ENCODE measurements at regions not wholly inside any gene's neighbourhood (a gene's known extent, or its start where the extent isn't known, plus 50 kb on each side); places are given as distances from the start of the nearest gene placed in this dataset.

- TF ChIP-seq ZNF692 (tag by site-specific recombination; IDR thresholded peaks at IDR 0.05) (peak; percentile 72), ZNF132 (tag by site-specific recombination; IDR thresholded peaks at IDR 0.05; ENCODE audit: borderline replicate concordance) (no peak), ZNF501 (tag by site-specific recombination; IDR thresholded peaks at IDR 0.05) (peak; percentile 81), ZNF398 (tag by site-specific recombination; IDR thresholded peaks at IDR 0.05) (peak; percentile 99), ZNF660 (tag by site-specific recombination; IDR thresholded peaks at IDR 0.05) (0 out of 2 replicates have a peak, but pooled peaks have one; percentile 17), ZNF248 (tag by site-specific recombination; IDR thresholded peaks at IDR 0.05) (no peak), EGR2 (tag by site-specific recombination; IDR thresholded peaks at IDR 0.05; ENCODE audit: low read depth) (peak; percentile 48), GLIS2 (tag by site-specific recombination; IDR thresholded peaks at IDR 0.05) (peak; percentile 58), ZNF112 (tag by site-specific recombination; IDR thresholded peaks at IDR 0.05) (no peak), ZNF2 (tag by site-specific recombination; IDR thresholded peaks at IDR 0.05) (peak; percentile 71), ZNF585B (tag by site-specific recombination; IDR thresholded peaks at IDR 0.05) (no peak), ZBTB1 (tag by site-specific recombination; IDR thresholded peaks at IDR 0.05) (no peak), ZNF510 (tag by site-specific recombination; IDR thresholded peaks at IDR 0.05; ENCODE audit: insufficient replicate concordance) (no peak), REST (tag by site-specific recombination; IDR thresholded peaks at IDR 0.05) (no peak), KLF9 (tag by site-specific recombination; IDR thresholded peaks at IDR 0.05; ENCODE audit: low read depth) (peak; percentile 41; the same call in 1 of the 2 replicates), ZBTB11 (tag by site-specific recombination; conservative IDR thresholded peaks at IDR 0.05; ENCODE audit: low read depth) (peak; percentile 61; the same call in 1 of the 2 replicates), ZNF146 (tag by site-specific recombination; IDR thresholded peaks at IDR 0.05) (no peak), ZNF341 (tag by site-specific recombination; IDR thresholded peaks at IDR 0.05; ENCODE audit: low read depth) (peak; percentile 80), ZSCAN30 (tag by site-specific recombination; IDR thresholded peaks at IDR 0.05) (no peak), ZEB2 (tag by site-specific recombination; IDR thresholded peaks at IDR 0.05) (peak; percentile 70; the same call in 1 of the 2 replicates), AEBP2 (tag by site-specific recombination; IDR thresholded peaks at IDR 0.05; ENCODE audit: borderline replicate concordance) (no peak), MZF1 (tag by site-specific recombination; IDR thresholded peaks at IDR 0.05; ENCODE audit: borderline replicate concordance) (peak; percentile 25; the same call in 1 of the 2 replicates)
- TF ChIP-seq, protein P1, sequence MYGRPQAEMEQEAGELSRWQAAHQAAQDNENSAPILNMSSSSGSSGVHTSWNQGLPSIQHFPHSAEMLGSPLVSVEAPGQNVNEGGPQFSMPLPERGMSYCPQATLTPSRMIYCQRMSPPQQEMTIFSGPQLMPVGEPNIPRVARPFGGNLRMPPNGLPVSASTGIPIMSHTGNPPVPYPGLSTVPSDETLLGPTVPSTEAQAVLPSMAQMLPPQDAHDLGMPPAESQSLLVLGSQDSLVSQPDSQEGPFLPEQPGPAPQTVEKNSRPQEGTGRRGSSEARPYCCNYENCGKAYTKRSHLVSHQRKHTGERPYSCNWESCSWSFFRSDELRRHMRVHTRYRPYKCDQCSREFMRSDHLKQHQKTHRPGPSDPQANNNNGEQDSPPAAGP (tag by site-specific recombination; IDR thresholded peaks at IDR 0.05) = peak; percentile 97
- TF ChIP-seq, protein P2, sequence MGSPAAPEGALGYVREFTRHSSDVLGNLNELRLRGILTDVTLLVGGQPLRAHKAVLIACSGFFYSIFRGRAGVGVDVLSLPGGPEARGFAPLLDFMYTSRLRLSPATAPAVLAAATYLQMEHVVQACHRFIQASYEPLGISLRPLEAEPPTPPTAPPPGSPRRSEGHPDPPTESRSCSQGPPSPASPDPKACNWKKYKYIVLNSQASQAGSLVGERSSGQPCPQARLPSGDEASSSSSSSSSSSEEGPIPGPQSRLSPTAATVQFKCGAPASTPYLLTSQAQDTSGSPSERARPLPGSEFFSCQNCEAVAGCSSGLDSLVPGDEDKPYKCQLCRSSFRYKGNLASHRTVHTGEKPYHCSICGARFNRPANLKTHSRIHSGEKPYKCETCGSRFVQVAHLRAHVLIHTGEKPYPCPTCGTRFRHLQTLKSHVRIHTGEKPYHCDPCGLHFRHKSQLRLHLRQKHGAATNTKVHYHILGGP (tag by site-specific recombination; IDR thresholded peaks at IDR 0.05) = no peak
Measured at GRCh38 chr17:77528516-77529327, 388.0 kb downstream of the SEC14L1 start (continued).
